ENCODE measurements at regions not wholly inside any gene's neighbourhood (a gene's known extent, or its start where the extent isn't known, plus 50 kb on each side); places are given as distances from the start of the nearest gene placed in this dataset.

- intact Hi-C loops (cut with DNase I; ENCODE audit: low total_unique reads): no loop called here
- WGBS, 2 donors: 73 to 87% methylated on average over 6 of the region's 6 CpGs
- no peak for TF ChIP-seq CTCF (IDR thresholded peaks at IDR 0.05)
- no peak for TF ChIP-seq POLR2A (IDR thresholded peaks at IDR 0.05)
- H3K4me3 ChIP-seq (ENCODE audit: low read depth, poor library complexity, severe bottlenecking): no peak overlapping the region
- DNase-seq (ENCODE audit: low spot score in 2 of 2): no peak
Measured at GRCh38 chrX:117641913-117642656, 474.5 kb downstream of the KLHL13 start.

GRCh38 chrX:117636826-117637225 lies 479.8 kb downstream of the KLHL13 start:
- 28 to 52% methylated on average over 1 of the region's 1 CpG for WGBS, 2 donors
- H3K4me3 ChIP-seq (ENCODE audit: low read depth, poor library complexity, severe bottlenecking): no peak overlapping the region
- intact Hi-C loops (cut with DNase I; ENCODE audit: low total_unique reads): no loop called here
- TF ChIP-seq POLR2A (IDR thresholded peaks at IDR 0.05) (no peak), CTCF (IDR thresholded peaks at IDR 0.05) (no peak)
- DNase-seq (ENCODE audit: low spot score in 2 of 2): no peak

- intact Hi-C loops (cut with DNase I; ENCODE audit: low total_unique reads): no loop called here
- no peak for DNase-seq (ENCODE audit: low spot score in 2 of 2)
- H3K4me3 ChIP-seq (ENCODE audit: low read depth, poor library complexity, severe bottlenecking): no peak overlapping the region
- 53 to 55% methylated on average over 1 of the region's 1 CpG for WGBS, 2 donors
- TF ChIP-seq CTCF (IDR thresholded peaks at IDR 0.05) (no peak), POLR2A (IDR thresholded peaks at IDR 0.05) (no peak)
Measured at GRCh38 chrX:117633277-117633676, 483.3 kb downstream of the KLHL13 start.

- no peak for DNase-seq (ENCODE audit: low spot score in 2 of 2)
- no peak for TF ChIP-seq CTCF (IDR thresholded peaks at IDR 0.05)
- no peak for TF ChIP-seq POLR2A (IDR thresholded peaks at IDR 0.05)
- H3K4me3 ChIP-seq (ENCODE audit: low read depth, poor library complexity, severe bottlenecking): no peak overlapping the region
- intact Hi-C loops (cut with DNase I; ENCODE audit: low total_unique reads): no loop called here
- 73 to 93% methylated on average over 3 of the region's 3 CpGs for WGBS, 2 donors
Measured at GRCh38 chrX:117628381-117628780, 488.2 kb downstream of the KLHL13 start.

GRCh38 chrX:117610806-117611205 lies 505.8 kb downstream of the KLHL13 start:
- 39 to 51% methylated on average over 3 of the region's 3 CpGs for WGBS, 2 donors
- TF ChIP-seq CTCF (IDR thresholded peaks at IDR 0.05): no peak
- TF ChIP-seq POLR2A (IDR thresholded peaks at IDR 0.05): no peak
- intact Hi-C loops (cut with DNase I; ENCODE audit: low total_unique reads): no loop called here
- H3K4me3 ChIP-seq (ENCODE audit: low read depth, poor library complexity, severe bottlenecking): no peak overlapping the region
- no peak for DNase-seq (ENCODE audit: low spot score in 2 of 2)

GRCh38 chrX:117610049-117610448 lies 506.6 kb downstream of the KLHL13 start:
- no peak overlapping the region for H3K4me3 ChIP-seq (ENCODE audit: low read depth, poor library complexity, severe bottlenecking)
- DNase-seq (ENCODE audit: low spot score in 2 of 2): no peak
- WGBS, 2 donors: 60 to 88% methylated on average over 3 of the region's 3 CpGs
- TF ChIP-seq POLR2A (IDR thresholded peaks at IDR 0.05) (no peak), CTCF (IDR thresholded peaks at IDR 0.05) (no peak)
- intact Hi-C loops (cut with DNase I; ENCODE audit: low total_unique reads): no loop called here
